GM23338 (cell line): ENCODE measurements at regions not wholly inside any gene's neighbourhood (a gene's known extent, or its start where the extent isn't known, plus 50 kb on each side); places are given as distances from the start of the nearest gene placed in this dataset.

Experiments used
- ATAC-seq: fragments of 200-7000 bp; cut with Tn5 transposase; 3 replicates; pipeline ENCODE4 v1.9.1; 2020
- DNase-seq: peaks from one replicate; pipeline ENCODE4 v3.0.0-alpha.2; 2015; ENCODE audit warnings: low spot score
- H2AFZ ChIP-seq: fragments of 200-600 bp; sonication (generic); 2 replicates; pipeline ENCODE4 v1.8.0; 2016; ENCODE audit warnings: antibody characterized with exemption, mild to moderate bottlenecking, moderate library complexity
- H3F3A ChIP-seq: fragments of 200-600 bp; sonication (generic); replicated peaks from 2 replicates; pipeline ENCODE4 v1.8.0; 2017; ENCODE audit warnings: antibody characterized with exemption, mixed run types, low read depth
- H3K27ac ChIP-seq: fragments of 200-600 bp; sonication (generic); 2 replicates; pipeline ENCODE4 v1.6.1; 2016; ENCODE audit warnings: low read depth
- H3K27me3 ChIP-seq: fragments of 200-600 bp; sonication (generic); 2 replicates; pipeline ENCODE4 v1.8.0; 2016; ENCODE audit warnings: mild to moderate bottlenecking, mixed run types, moderate library complexity; ENCODE audit not compliant: insufficient read depth
- H3K36me3 ChIP-seq: fragments of 200-600 bp; sonication (generic); 2 replicates; pipeline ENCODE4 v1.8.0; 2016; ENCODE audit warnings: mild to moderate bottlenecking; ENCODE audit not compliant: insufficient read depth
- H3K4me1 ChIP-seq: fragments of 200-600 bp; sonication (generic); 2 replicates; pipeline ENCODE4 v1.8.0; 2016; ENCODE audit warnings: mild to moderate bottlenecking, moderate library complexity; ENCODE audit not compliant: insufficient read depth
- H3K4me2 ChIP-seq: fragments of 200-600 bp; sonication (generic); 2 replicates; pipeline ENCODE4 v1.7.1; 2017; ENCODE audit warnings: mixed run types
- H3K4me3 ChIP-seq: fragments of 200-600 bp; sonication (generic); 2 replicates; pipeline ENCODE4 v1.6.1; 2016; ENCODE audit warnings: mixed run types
- H3K79me2 ChIP-seq: fragments of 200-600 bp; sonication (generic); replicated peaks from 2 replicates; pipeline ENCODE4 v1.8.0; 2017; ENCODE audit warnings: mild to moderate bottlenecking; ENCODE audit not compliant: insufficient read depth
- H3K9me2 ChIP-seq: fragments of 200-600 bp; sonication (generic); 2 replicates; pipeline ENCODE4 v1.8.0; 2017; ENCODE audit not compliant: insufficient read depth
- H4K20me1 ChIP-seq: fragments of 200-600 bp; sonication (generic); replicated peaks from 2 replicates; pipeline ENCODE4 v1.8.0; 2017; ENCODE audit warnings: mild to moderate bottlenecking; ENCODE audit not compliant: insufficient read depth
- H3K27ac Mint-ChIP-seq: 2 replicates; pipeline ENCODE4 v1.8.0; 2020; ENCODE audit warnings: inconsistent platforms, mild to moderate bottlenecking, moderate library complexity, mixed read lengths
- H3K27me3 Mint-ChIP-seq: 3 replicates; pipeline ENCODE4 v1.8.0; 2022; ENCODE audit warnings: low read depth, mild to moderate bottlenecking, moderate library complexity, mixed read lengths, inconsistent platforms; ENCODE audit not compliant: insufficient read depth, poor library complexity
- H3K36me3 Mint-ChIP-seq: 3 replicates; pipeline ENCODE4 v1.8.0; 2021; ENCODE audit warnings: low read depth, mild to moderate bottlenecking, inconsistent platforms, moderate library complexity, mixed read lengths
- H3K4me1 Mint-ChIP-seq: 3 replicates; pipeline ENCODE4 v1.8.0; 2020; ENCODE audit warnings: mild to moderate bottlenecking, inconsistent platforms, mixed read lengths
- H3K4me3 Mint-ChIP-seq: 3 replicates; pipeline ENCODE4 v1.8.0; 2021; ENCODE audit warnings: moderate library complexity, mild to moderate bottlenecking, inconsistent platforms, mixed read lengths
- H3K9me3 Mint-ChIP-seq: 3 replicates; pipeline ENCODE4 v1.8.0; 2020; ENCODE audit warnings: moderate library complexity, mild to moderate bottlenecking, inconsistent platforms, mixed read lengths
- EZH2phosphoT487 ChIP-seq: fragments of 200-600 bp; sonication (generic); IDR thresholded peaks from one replicate; pipeline ENCODE4 v1.8.1; 2018; ENCODE audit warnings: antibody characterized with exemption; ENCODE audit not compliant: unreplicated experiment
- JUNB ChIP-seq: IDR thresholded peaks from one replicate; pipeline ENCODE4 v1.6.1; 2016; ENCODE audit warnings: antibody characterized with exemption; ENCODE audit not compliant: unreplicated experiment
- NANOG ChIP-seq: IDR thresholded peaks from 2 replicates; pipeline ENCODE4 v1.6.1; 2016; ENCODE audit warnings: antibody characterized with exemption, borderline replicate concordance
- REST ChIP-seq: IDR thresholded peaks from one replicate; pipeline ENCODE4 v1.6.1; 2018; ENCODE audit warnings: antibody characterized with exemption; ENCODE audit not compliant: unreplicated experiment
- STAT1 ChIP-seq: IDR thresholded peaks from one replicate; pipeline ENCODE4 v1.6.1; 2016; ENCODE audit warnings: antibody characterized with exemption; ENCODE audit not compliant: unreplicated experiment
- ZNF114 ChIP-seq: fragments of 250-450 bp; sonication (Bioruptor Pico); IDR thresholded peaks from 2 replicates; pipeline ENCODE4 v1.5.0; 2020; ENCODE audit warnings: mild to moderate bottlenecking, moderate library complexity
- ZNF331 ChIP-seq: fragments of 250-450 bp; sonication (Bioruptor Pico); IDR thresholded peaks from 2 replicates; pipeline ENCODE4 v1.5.0; 2020; ENCODE audit warnings: low read depth, mild to moderate bottlenecking, moderate library complexity
- TF ChIP-seq, protein P1 (sequence below), 2 experiments: fragments of 200-600 bp in 1 of 2; sonication (generic) in 1 of 2; conservative IDR thresholded peaks; 2 replicates each; pipeline versions ENCODE4 v1.5.1 to v1.6.1; 2016 to 2017; ENCODE audit warnings: antibody characterized with exemption in 2 of 2, low read depth in 2 of 2, mild to moderate bottlenecking in 2 of 2, moderate library complexity in 1 of 2

GRCh38 chr11:130534551-130534950 is 86.1 kb downstream of the ADAMTS15 start:
- H3K4me3 Mint-ChIP-seq: no peak overlapping the region
- Histone ChIP-seq H3K4me1 (no peaks in the 10 kb centered on the region), H3F3A (no peaks in the 10 kb centered on the region), H3K36me3 (no peaks in the 10 kb centered on the region), H3K79me2 (no peaks in the 10 kb centered on the region), H4K20me1 (no peaks in the 10 kb centered on the region), H3K4me2 (no peak overlapping the region), H3K9me2 (no peaks in the 10 kb centered on the region), H2AFZ (no peak overlapping the region), H3K27ac (no peak overlapping the region), H3K27me3 (no peaks in the 10 kb centered on the region), H3K4me3 (no peak overlapping the region)
- ATAC-seq (no peak), DNase-seq (no peak)
- TF ChIP-seq ZNF331: no peak
- TF ChIP-seq JUNB: no peak
- no peak for TF ChIP-seq STAT1
- no peak for TF ChIP-seq REST
- no peaks in the 10 kb centered on the region for H3K36me3 Mint-ChIP-seq
- no peak overlapping the region for H3K27ac Mint-ChIP-seq
- H3K9me3 Mint-ChIP-seq: no peaks in the 10 kb centered on the region
- H3K4me1 Mint-ChIP-seq: no peaks in the 10 kb centered on the region
- peaks cover 10% of the 10 kb centered on the region for H3K27me3 Mint-ChIP-seq

DNA sequence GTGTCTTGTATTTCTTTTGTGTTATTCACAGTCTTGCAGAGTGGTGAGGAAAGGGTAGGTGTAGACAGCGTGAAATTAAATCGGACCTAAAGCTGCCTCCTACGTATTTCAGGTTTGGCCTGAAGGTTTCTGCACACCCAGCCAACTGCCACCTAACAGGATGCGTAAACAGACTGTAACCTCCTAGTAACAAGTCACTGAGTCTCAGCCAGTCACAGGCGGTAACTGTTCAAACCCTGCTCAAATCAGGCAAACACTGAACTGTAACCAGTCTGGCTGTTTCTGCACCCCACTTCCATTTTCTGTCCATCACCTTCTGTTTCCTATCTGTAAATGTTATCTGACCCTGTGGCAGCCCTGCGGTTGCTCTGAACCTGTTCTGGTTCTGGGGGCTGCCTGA is 87.1 kb downstream of the ADAMTS15 start:
- peaks cover 10% of the 10 kb centered on the region for H3K27me3 Mint-ChIP-seq
- H3K27ac Mint-ChIP-seq: no peak overlapping the region
- H3K27ac ChIP-seq: no peak overlapping the region
- H3K4me2 ChIP-seq: no peak overlapping the region
- no peaks in the 10 kb centered on the region for H3K4me1 Mint-ChIP-seq
- no peaks in the 10 kb centered on the region for H3F3A ChIP-seq
- no peaks in the 10 kb centered on the region for H3K36me3 Mint-ChIP-seq
- no peak overlapping the region for H3K4me3 Mint-ChIP-seq
- no peak overlapping the region for H3K4me3 ChIP-seq
- H3K27me3 ChIP-seq: no peaks in the 10 kb centered on the region
- no peaks in the 10 kb centered on the region for H3K36me3 ChIP-seq
- DNase-seq (no peak), ATAC-seq (no peak)
- H3K79me2 ChIP-seq: no peaks in the 10 kb centered on the region
- H3K9me3 Mint-ChIP-seq: no peaks in the 10 kb centered on the region
- no peaks in the 10 kb centered on the region for H4K20me1 ChIP-seq
- no peaks in the 10 kb centered on the region for H3K4me1 ChIP-seq
- H2AFZ ChIP-seq: 0 out of 2 replicates have a peak overlapping the region, but pooled peaks have one; percentile 66
- H3K9me2 ChIP-seq: no peaks in the 10 kb centered on the region
- TF ChIP-seq EZH2phosphoT487 (no peak), NANOG (no peak), ZNF114 (CRISPR knock-in tag) (no peak), JUNB (no peak), ZNF331 (no peak), REST (no peak)
- TF ChIP-seq, protein P1, sequence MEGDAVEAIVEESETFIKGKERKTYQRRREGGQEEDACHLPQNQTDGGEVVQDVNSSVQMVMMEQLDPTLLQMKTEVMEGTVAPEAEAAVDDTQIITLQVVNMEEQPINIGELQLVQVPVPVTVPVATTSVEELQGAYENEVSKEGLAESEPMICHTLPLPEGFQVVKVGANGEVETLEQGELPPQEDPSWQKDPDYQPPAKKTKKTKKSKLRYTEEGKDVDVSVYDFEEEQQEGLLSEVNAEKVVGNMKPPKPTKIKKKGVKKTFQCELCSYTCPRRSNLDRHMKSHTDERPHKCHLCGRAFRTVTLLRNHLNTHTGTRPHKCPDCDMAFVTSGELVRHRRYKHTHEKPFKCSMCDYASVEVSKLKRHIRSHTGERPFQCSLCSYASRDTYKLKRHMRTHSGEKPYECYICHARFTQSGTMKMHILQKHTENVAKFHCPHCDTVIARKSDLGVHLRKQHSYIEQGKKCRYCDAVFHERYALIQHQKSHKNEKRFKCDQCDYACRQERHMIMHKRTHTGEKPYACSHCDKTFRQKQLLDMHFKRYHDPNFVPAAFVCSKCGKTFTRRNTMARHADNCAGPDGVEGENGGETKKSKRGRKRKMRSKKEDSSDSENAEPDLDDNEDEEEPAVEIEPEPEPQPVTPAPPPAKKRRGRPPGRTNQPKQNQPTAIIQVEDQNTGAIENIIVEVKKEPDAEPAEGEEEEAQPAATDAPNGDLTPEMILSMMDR (conservative IDR thresholded peaks at IDR 0.05; ENCODE audit: low read depth in 2 of 2): no peak
